Esophagus muscularis mucosa (tissue), 3 donors: ENCODE measurements at regions not wholly inside any gene's neighbourhood (a gene's known extent, or its start where the extent isn't known, plus 50 kb on each side); places are given as distances from the start of the nearest gene placed in this dataset.

Experiments used
- POLR2A ChIP-seq: fragments of 450-650 bp; IDR thresholded peaks from one replicate; pipeline ENCODE4 v1.6.1; 2017; ENCODE audit warnings: antibody characterized with exemption, moderate library complexity, mild to moderate bottlenecking, low read depth
- POLR2AphosphoS5 ChIP-seq, 2 donors: sonication (generic); formaldehyde crosslinking; IDR thresholded peaks; one replicate each; pipeline ENCODE4 v1.6.1; 2017; ENCODE audit warnings: antibody characterized with exemption in 2 of 2
- TF ChIP-seq, protein P1 (sequence below), 3 experiments: fragments of 200-600 bp in 2 of 3; fragments of 450-650 bp in 1 of 3; sonication (generic) in 2 of 3; IDR thresholded peaks; one replicate each; pipeline ENCODE4 v1.5.1; 2017 to 2019; ENCODE audit warnings: antibody characterized with exemption in 3 of 3, mild to moderate bottlenecking in 2 of 3, moderate library complexity in 1 of 3

DNA sequence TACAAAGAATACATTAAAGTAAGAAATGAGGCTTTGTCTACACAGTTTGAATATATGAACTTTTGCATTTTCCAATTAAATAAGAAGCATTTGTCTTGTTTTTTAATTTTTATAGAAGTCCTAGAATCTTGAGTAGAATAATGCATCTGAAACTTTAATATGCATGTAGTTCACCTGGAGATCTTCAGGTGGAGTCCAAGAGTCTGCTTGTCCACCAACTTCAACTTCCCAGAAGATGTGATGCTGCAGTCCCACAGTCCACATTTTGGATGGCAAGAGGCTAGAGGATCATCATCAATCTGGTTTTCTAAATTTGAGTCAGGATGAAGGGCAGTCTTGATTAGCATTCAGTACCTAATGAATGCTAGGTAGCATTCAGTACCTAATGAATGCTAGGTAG is 357.6 kb upstream of the SOX2 start:
- TF ChIP-seq, protein P1, sequence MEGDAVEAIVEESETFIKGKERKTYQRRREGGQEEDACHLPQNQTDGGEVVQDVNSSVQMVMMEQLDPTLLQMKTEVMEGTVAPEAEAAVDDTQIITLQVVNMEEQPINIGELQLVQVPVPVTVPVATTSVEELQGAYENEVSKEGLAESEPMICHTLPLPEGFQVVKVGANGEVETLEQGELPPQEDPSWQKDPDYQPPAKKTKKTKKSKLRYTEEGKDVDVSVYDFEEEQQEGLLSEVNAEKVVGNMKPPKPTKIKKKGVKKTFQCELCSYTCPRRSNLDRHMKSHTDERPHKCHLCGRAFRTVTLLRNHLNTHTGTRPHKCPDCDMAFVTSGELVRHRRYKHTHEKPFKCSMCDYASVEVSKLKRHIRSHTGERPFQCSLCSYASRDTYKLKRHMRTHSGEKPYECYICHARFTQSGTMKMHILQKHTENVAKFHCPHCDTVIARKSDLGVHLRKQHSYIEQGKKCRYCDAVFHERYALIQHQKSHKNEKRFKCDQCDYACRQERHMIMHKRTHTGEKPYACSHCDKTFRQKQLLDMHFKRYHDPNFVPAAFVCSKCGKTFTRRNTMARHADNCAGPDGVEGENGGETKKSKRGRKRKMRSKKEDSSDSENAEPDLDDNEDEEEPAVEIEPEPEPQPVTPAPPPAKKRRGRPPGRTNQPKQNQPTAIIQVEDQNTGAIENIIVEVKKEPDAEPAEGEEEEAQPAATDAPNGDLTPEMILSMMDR (IDR thresholded peaks at IDR 0.05) = no peak
- no peak for TF ChIP-seq POLR2AphosphoS5 (IDR thresholded peaks at IDR 0.05)
- TF ChIP-seq POLR2A = no peak
